Suppressor macrophage (primary cell): ENCODE measurements at regions not wholly inside any gene's neighbourhood (a gene's known extent, or its start where the extent isn't known, plus 50 kb on each side); places are given as distances from the start of the nearest gene placed in this dataset.
"Not testable (repeated sequence)": the region's sequence is repeated elsewhere in the genome, so short reads cannot be mapped to it uniquely, and the experiment has no call there.

ENCODE experiments used
- DNase-seq, 4 experiments: peaks; one replicate each; pipeline ENCODE4 v3.0.0-alpha.2; 2020 to 2022

GRCh38 chr13:112145551-112146360 lies 78.8 kb downstream of the SOX1 start:
- DNase-seq = no peak

DNA sequence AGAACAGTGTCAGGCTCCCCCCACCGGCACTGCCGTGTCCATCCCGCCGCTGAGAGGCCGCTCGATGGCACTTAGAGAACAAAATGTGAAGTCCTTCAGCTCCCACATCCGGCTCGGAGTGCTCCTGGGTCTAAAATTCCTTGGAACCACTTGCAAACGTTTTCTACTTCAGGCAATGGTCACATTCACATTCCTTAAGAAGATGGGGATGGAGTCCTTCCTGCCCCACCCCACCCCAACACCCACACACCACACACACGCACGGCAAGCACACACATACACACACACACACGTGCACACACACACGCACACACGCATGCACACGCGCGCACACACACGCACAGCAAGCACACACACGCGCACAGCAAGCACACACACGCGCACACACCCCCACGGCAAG lies 83.4 kb downstream of the SOX1 start:
- DNase-seq = no peak

DNA sequence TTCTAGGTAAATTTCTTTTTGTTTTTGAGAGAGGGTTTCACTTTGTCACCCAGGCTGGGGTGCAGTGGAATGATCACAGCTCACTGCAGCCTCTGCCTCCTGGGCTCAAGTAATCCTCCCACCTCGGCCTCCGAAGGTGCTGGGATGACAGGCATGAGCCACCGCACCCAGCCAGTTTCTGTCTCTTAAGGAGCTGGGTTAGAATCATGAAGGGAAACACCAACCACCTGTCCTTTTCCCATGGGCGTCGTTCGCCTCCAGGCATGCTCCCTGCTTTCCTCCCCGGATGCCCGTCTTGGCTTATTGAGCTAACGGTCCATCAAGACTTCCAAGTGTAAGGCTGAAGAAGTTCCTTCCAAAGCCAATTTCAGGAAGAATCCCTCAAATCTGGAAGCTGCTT lies 85.9 kb downstream of the SOX1 start:
- DNase-seq = no peak

GRCh38 chr13:112153364-112153763 lies 86.4 kb downstream of the SOX1 start:
- no peak for DNase-seq

DNA sequence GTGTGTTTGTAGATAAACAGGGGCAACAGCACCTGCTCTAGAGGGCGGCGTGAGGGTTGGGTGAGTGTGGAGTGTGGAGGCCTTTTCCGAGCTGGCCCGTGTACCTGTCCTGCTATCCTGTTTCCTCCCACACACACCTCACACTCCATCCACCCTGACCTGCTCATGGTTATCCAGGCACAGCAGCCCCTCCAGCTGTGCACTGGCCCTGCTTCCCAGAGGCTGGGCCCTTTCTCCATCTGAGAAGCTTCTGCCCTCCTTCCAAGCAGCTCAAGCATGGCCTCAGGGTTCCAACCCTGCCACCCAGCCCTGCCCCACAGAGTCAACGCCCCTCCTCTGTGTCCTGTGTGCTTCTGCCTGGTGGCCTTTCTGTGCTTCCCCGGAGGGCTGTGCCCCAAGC lies 86.9 kb downstream of the SOX1 start:
- no peak for DNase-seq

DNA sequence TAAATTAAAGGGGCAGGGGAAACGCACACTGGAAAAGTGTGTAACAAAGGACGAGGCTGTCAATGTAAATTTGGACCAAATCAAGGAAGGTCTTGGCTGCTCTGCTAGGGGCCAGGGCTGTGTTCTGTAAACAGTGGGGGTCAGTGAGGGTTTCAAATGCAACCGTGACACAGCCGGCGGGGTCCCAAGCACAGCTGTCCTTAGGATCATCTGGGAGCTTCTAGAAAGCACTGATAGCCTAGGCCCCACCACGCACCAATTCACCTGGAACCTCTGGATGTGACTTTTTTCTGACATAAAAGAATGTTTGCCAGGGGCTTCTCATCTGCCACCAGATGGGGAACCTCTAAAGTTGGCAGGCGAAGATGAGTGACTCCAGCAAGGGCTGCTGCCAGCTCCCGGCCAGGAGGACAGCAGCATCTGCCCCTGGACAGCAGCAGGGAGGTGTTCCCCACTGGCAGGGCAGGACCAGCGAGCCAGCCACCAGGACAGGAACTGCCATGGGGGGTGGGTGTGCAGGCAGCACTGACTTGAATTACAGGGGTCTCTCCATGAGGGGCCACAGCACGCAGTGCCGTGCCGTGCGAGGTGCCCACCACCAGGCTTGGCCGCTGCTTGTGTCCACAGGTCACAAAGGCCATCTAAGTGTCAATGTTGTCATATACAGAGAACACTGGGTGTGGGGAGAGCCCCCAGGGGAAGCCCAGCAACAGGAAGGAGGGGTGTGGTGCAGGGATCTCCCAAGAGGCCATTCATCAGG lies 87.5 kb downstream of the SOX1 start:
- DNase-seq = no peak

DNA sequence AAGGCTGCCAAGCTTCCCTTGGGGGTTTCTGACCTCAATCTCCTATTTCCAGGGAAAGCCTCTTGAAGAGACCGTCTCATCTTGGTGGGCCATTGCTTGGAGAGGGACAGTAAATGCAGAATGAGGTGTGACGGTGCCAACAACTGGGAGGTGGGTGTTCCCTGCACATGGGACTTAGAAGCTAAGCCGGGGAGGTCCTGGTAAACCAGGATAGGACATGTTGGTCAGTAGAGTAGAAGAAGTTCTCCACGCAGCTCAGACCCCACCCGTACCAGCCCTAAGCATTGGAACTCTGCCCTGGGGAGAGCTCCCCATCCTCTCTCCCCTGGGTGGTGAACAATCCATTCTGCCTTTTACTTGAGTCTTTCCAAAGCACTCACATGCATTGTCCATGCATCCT lies 92.0 kb downstream of the SOX1 start:
- no peak for DNase-seq

DNA sequence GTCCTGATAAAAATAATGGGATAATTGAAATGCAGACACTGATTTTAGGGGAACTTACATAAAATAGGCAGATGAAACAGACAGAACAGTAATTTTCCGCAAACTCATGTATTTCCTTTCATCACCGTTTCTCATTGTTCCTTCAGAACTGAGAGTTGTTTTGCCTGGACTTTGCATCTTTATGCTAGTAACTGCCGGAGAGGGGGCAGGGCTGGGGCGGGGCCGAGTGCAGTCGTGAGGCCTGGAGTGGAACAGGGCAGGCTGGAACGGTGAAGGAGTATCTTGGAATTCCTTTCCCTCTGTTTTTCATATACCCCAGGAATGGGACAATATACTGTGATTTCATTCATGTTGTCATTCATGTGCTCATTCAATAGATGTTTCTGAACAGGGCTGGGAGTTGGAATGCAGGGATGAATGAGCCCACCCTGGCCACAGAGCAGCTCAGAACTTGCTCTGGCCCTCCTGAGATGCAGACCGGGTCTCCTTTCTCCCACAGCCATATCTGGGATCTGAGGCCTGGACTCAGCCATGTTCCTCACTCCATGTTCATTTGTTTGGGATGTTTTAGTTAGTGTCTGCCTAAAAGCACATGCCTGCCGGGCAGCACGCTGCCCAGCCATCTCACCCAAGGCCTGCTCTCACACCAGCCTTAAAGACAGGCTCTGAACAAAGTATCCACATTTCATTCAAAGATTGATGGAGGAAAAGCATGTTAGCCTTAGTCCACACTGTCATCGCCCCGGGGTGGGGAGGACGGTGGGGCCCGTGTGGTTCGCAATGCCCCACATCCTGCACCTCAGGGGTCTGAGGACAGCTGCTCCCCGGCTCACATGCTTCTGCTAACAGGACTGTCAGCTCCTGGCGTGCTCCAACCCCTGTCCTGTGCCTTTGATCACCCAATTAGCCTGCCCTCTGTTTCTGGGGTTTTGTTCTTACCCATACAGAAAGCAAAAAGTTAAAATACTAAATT lies 92.9 kb downstream of the SOX1 start:
- DNase-seq = no peak

DNA sequence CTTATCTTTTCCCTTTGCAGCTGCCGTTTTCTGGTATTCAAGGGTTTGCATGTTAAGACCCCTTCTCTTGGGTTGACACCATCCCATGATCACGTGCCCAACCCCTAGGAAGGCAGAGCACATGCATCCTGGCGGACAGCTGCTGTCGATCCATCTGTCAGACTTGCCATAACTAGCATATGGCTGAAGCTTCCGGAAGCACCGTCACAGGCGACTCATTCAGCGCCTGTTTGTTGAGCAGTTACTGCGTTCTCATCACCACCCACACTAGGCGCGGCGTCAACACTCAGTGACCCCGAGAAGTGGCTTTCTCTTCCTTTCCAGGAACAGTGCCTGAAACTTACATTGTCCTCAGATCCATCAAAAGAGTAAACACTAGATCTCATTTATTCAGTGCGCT lies 93.6 kb downstream of the SOX1 start:
- no peak for DNase-seq

GRCh38 chr13:112161521-112162301 lies 94.8 kb downstream of the SOX1 start:
- DNase-seq = no peak

GRCh38 chr13:112163691-112164660 lies 97.0 kb downstream of the SOX1 start:
- not testable (repeated sequence) for DNase-seq

DNA sequence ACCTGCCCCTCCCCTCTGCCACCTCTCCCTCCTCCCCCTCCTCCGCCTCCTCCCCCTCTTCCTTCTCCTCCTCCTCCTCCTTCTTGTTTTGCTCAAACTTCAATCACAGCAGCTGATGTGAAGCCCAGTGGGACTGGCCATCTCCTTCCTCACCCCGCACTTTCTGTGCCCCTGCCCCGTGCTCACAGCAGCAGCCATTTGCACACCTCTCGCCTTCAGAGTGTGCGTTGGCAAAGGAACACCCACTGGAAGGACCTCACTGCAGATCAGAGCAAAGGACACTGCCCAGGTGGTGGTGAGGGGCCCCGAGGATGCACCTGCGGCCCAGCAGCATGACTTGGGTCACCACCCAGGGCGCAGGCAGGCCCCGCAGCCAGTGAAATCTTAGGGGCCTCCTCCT lies 98.8 kb downstream of the SOX1 start:
- no peak for DNase-seq

DNA sequence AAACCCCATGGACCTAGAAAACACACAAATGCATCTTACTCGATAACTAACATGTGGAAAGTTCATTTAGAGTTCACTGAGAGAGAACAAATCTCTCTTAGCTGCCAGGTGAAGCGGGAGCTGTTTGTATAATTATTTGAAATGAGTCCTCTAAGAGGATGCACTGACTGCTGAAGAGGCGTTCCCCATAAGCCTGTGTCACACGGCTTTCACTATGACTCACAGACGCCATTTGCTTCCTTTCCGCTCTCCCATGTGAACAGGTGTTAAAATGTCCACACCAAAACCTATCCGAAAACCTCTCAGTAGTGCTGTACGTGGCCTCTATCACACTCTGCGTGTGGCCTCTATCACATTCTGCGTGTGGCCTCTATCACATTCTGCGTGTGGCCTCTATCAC lies 101.8 kb downstream of the SOX1 start:
- no peak for DNase-seq

- no peak for DNase-seq
Observed at GRCh38 chr13:112169941-112170822, 103.2 kb downstream of the SOX1 start.

DNA sequence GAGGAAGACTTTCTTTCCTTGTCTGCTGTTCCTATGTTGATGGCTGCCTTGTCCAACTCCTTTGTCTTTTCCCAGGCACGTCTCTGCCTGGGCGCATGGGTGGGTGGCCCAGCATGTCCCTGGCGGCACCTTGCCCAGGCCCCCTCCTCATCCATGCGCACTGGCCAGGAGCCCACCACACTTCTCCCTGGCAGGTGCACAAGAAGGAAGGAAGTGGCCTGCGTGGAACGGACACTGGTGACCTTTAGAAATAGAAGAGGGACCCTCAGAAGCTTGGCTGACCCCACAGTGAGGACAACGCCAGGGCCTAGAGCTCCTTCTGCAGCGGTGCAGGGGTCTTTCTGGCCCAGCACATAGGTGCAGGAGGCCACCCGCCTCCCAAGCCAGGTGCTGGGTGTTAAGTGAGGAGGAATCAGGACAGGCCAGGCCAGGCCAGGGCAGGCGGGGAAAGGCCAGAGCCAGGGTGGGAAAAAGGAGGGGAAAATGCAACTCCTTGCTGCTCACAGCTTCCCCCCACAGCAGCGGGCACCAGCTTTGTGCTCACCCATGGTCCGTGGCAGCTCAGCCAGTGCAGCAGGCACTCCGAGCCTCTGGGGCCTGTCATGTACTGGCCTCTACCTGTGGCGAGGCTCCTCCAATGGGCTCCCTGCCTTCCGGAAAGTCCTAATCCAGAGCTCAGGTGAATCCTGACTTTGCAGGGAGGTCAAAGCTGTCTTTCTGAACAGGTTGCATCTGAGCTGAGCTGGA lies 104.0 kb downstream of the SOX1 start:
- DNase-seq = no peak

GRCh38 chr13:112171570-112171965 lies 104.6 kb downstream of the SOX1 start:
- no peak for DNase-seq

DNA sequence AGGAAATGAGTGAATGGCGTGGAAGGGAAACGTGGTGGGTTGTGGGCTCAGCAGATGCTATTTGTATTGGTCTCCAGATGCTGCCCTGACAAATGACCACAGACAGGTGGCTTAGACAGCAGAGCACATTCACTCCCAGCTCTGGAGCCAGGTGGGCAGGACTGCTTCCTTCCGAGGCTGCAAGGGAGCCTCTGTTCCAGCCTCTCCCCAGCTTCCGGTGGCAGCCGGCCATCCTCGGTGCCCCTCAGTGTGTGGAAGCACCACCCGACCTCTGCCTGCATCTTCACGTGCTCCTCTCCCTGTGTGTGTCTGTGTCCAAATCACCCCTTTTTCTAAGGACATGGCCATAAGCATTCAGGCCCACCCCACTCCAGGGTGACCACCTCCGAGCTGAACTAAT lies 105.1 kb downstream of the SOX1 start:
- no peak for DNase-seq

DNA sequence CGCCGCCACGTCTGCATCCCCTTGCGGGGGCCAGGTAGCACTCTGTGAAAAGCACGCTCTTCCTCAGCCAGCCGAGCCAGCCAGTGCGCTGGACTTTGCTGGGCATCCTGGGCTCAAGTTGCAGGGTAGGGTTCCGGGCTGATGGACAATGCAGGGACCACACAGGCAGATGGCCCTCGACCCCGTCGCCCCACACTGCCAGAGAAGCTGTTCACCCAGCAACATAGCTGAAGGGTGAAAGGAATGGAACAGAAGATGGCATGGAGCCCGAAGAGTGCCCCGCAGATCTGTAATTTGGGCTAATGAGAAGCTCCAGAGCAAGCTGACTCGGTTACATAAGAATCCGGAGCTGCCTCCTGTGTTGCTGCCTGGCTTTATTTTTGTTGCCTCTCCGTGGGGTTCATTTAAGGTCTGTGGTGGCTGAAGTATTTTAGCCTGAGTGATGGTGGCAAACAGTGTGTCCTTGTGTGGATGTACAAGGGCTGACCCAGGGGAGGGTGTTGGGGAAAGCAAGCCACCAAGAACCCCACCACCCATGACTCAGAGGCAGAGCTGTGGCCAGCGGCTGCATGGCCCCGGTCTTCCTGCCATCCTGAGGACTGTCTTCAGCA lies 105.8 kb downstream of the SOX1 start:
- DNase-seq = no peak
